NCI-H526 treated with DMSO at 0.1 percent for 48 hours (cell line): ENCODE measurements at regions not wholly inside any gene's neighbourhood (a gene's known extent, or its start where the extent isn't known, plus 50 kb on each side); places are given as distances from the start of the nearest gene placed in this dataset.
"Not testable (repeated sequence)": the region's sequence is repeated elsewhere in the genome, so short reads cannot be mapped to it uniquely, and the experiment has no call there.

ENCODE experiments used
- DNase-seq: peaks from one replicate; lab custom pipeline; 2025; lab: John Stamatoyannopoulos, UW

DNA sequence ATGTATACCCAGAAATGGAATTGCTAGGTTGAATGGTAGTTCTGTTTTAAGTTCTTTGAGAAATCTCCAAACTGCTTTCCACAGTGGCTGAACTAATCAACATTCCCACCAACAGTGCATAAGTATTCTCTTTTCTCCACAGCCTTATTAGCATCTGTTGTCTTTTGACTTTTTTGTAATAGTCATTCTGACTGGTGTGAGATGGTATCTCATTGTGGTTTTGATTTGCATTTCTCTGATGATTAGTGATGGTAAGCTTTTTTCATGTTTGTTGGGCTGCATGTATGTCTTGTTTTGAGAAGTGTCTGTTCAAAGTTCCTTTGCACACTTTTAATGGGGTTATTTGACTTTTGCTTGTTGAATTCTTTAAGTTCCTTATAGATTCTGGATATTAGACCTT is 52.4 kb upstream of the EHHADH start:
- DNase-seq = not testable (repeated sequence)

DNA sequence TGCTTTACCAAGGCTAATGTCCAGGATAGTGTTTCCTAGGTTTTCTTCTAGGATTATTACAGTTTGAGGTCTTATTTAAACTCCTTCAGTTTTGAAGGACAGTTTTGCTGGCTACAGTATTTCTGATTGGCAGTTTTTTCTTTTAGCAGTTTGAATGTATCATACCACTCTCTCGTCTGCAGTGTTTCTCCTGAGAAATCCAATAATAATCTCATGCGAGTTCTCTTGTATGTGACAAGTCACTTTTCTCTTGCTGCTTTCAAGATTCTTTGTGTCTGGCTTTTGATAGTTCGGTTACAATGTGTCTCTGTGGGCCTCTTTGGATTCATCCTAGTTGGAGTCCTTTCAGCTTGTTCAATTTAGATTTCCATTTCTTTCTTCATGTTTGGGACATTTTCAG is 53.0 kb upstream of the EHHADH start:
- DNase-seq = no peak

DNA sequence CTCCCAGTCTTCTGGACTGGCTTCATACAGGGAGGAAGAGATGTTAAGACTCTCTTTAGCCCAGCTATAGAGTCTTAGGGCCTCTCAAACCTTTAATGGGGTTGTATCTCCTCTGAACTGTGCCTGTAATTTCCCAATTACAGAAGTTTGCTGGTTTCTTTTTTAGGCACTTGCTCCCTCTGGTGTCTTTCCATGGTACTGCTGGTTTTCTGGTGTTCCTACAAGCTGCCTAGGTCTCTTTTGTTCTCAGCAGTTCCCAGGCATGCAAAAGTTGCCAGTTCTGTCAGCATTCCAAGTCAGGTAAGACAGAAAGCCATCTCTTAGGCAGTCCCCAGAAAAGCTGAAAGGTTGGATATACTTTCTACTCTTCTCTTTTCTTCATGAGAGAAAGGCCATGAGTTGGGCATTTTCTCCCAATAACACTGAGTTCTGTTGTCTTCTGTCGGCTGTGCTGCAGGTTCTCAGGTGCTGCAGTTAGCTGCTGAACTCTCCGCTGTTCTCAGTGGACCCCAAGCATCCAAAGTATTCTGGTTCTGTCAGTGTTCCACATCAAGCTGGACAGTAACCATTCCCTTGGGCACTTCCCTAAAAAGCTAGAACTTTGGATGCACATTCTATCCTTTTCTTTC is 54.4 kb upstream of the EHHADH start:
- peak; percentile 26 for DNase-seq

DNA sequence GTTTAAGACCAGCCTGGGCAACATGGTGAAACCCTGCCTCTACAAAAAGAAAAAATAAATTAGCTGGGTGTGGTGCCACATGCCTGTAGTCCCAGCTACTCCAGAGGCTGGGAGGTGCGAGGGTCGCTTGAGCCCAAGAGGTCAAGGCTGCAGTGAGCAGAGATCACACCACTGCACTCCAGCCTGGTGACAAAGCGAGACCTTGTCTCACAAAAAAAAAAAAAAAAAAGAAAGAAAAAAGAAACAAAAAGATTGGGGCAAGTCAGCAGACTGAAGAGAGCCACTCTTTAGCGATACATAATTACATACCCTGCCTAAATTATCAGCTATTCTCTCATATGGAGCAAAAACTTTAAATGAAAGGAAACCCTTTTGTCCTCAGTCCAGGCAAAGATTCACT is 53.6 kb upstream of the MAP3K13 start:
- no peak for DNase-seq

DNA sequence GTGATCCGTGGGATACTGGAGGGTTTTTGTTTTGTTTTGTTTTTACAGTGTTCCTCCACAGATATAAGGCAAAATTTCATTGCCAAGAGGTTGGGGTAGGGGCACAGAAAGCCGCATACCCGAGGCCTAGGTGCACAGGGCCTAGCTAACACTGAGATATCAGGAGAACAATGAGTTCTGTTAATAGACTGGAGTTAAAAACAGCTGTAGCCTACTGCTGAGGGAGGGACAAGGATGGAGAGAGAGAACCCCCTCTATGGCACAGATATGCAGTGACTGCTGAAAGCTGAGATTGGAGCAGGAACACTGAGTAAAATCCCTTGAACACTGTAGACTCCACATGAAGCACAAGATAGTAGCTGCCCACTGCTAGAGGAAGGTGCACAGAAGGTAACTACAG is 53.1 kb upstream of the MAP3K13 start:
- DNase-seq = no peak

DNA sequence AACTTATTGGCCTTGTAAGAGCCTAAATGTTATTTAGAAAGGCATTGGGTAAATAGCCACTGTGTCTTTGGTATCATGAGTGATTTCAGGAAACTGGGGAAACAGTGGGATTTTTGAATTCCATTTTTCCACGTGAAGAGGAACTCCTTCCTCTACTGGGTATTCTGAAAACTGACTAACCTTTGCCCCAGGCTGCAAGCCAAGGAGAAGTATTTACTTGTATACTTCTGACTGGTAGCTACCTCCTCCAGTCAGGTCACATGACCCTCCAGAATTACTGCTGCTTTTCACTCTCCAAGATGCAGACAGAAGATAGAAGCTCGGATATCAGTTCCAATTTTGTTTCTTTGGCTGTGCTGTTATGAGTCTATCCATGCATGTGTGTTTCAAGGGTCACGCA is 50.9 kb upstream of the MAP3K13 start:
- no peak for DNase-seq
